Stimulated activated CD4-positive, alpha-beta T cell treated with anti-CD3 and anti-CD28 coated beads, TNF-alpha, amount 100 ng/mL, for 1 hour (primary cell): ENCODE measurements at regions not wholly inside any gene's neighbourhood (a gene's known extent, or its start where the extent isn't known, plus 50 kb on each side); places are given as distances from the start of the nearest gene placed in this dataset.

ENCODE experiments used
- DNase-seq, 3 donors: peaks; one replicate each; pipeline ENCODE4 v3.0.0-alpha.2; 2020; ENCODE audit warnings: low read depth in 3 of 3, low spot score in 1 of 3

DNA sequence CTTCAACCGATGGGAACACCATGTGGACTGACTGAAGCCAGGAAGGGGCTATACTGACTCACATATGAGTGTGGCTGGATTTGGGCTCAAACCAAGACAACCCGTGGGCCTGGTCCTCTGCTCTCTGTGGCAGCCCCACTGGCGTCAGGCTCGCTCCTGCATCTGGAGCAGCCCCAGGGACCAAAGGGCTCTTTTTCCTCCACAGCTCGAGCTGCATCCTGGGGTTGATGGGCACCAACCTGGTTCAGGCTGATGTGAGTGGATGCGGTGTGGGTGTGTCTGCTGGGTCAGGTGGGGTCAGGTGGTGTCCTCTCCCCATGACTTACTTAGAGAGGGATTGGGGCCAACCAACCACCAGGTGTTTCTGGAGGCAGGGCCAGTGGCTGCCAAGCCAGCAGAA, 303.0 kb upstream of the AJAP1 start:
- DNase-seq, result no peak

- DNase-seq, result no peak
Measured at GRCh38 chr1:4353090-4353856, 301.1 kb upstream of the AJAP1 start.

DNA sequence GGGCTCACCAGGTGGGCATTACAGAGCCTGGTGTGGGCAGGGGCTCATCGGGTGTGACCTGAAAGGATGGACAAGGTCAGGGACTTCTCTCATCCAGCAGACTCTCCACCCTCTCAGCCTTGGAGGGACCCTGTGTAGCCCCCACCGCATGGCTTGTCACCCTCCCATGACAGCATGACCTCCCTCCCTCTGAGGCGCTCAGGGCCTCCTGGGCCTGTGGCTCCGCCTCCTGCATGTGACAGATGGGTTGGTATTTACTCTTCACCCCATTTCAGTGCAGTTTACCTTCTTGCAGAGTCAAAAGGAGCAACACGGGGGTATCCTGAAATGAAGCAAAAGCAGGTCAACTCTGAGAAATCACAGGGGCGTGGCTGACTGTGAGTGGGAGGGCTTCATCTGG, 298.6 kb upstream of the AJAP1 start:
- DNase-seq, result no peak

GRCh38 chr1:4362314-4363044, 291.9 kb upstream of the AJAP1 start:
- no peak for DNase-seq

DNA sequence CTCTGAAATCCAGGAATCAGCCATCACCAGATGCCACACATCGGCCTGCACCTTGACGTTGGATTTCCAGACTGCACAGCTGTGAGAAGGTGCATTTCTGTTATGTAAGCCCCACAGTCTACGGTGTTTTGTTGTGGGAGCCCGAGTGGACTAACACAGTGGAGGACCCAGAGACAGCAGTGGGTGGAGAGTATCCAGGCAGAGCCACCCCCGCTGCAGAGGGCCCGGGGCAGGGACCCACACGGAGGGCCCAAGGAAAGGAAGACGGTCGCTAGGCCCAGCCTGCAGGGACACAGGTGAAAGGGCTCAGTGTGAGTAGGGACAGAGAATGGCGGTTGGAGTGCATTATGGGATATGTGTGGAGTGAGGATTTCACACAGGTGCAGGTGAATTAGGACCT, 288.3 kb upstream of the AJAP1 start:
- DNase-seq, result no peak

DNA sequence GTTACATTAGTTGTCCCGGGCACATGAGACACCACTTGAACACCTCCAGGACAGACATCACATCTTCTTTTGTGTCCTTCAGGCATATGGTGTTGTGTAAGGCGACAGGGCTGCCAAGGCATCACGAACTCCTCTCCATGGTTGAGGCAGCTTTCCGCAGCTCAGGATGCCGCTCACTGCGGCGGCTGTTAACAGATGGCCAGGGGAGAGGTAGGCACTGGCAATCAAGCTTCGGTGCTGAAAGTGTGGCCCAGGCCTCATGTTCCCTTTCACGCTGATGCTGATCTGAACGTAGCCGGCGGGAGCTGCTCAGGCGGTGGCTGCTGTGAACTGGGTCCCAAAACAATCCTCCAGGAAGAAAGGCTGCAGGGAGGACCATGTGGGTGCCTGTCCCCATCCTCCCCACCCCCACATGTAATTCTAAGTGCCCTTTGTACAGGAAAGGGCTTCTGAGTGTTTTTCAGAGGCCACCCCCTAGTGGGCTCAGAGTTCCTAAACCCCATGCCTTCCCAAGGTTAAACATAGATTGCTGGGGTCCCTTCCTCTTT, 287.1 kb upstream of the AJAP1 start:
- no peak for DNase-seq

- DNase-seq, result no peak
Measured at GRCh38 chr1:4369335-4369734, 285.1 kb upstream of the AJAP1 start.

- DNase-seq, result no peak
Measured at GRCh38 chr1:4371849-4372248, 282.6 kb upstream of the AJAP1 start.

GRCh38 chr1:4375812-4376211, 278.6 kb upstream of the AJAP1 start:
- DNase-seq, result no peak

GRCh38 chr1:4379451-4380175, 274.8 kb upstream of the AJAP1 start:
- no peak for DNase-seq

- DNase-seq, result no peak
Measured at GRCh38 chr1:4380564-4381168, 273.7 kb upstream of the AJAP1 start.

GRCh38 chr1:4393191-4393590, 261.2 kb upstream of the AJAP1 start:
- no peak for DNase-seq

GRCh38 chr1:4394366-4394765, 260.0 kb upstream of the AJAP1 start:
- no peak for DNase-seq

DNA sequence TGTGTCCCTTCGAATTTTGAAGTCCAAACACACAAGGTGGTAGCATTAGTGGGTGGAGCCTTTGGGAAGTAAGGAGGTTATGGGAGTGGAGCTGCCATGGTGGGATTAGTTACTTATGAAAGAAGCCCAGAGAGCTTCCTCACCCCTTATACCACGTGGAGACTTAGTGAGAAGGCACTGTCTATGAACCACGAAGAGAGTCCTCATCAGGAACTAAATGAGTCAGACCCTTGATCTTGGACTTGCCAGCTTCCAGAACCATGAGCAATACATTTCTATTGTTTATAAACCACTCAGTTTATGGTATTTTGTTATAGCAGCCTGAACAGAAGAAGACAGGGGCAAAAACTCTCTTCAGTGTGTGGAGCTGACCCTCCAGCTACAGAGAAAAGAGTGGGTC, 259.3 kb upstream of the AJAP1 start:
- DNase-seq, result no peak

GRCh38 chr1:4395676-4396075, 258.7 kb upstream of the AJAP1 start:
- no peak for DNase-seq

DNA sequence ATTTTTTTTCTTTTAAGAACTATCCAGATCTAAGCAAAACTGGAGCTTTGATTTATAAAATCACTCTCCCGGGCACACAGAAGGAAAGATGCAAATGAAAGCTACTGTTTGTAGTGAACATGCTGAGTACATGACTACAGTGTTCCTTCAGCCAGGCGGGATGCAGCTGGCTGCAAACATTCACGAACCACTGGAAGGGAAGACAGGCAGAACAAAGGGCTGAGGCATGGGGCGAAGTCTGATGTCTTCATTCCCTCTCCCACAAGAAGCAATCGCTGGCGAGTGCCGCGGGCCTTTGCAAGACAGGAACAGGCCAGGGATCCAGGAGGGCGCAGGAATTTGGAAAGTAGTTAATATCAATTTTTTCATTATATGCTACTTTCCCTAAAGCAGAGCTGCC, 257.9 kb upstream of the AJAP1 start:
- DNase-seq, result no peak

GRCh38 chr1:4397196-4397595, 257.2 kb upstream of the AJAP1 start:
- no peak for DNase-seq

DNA sequence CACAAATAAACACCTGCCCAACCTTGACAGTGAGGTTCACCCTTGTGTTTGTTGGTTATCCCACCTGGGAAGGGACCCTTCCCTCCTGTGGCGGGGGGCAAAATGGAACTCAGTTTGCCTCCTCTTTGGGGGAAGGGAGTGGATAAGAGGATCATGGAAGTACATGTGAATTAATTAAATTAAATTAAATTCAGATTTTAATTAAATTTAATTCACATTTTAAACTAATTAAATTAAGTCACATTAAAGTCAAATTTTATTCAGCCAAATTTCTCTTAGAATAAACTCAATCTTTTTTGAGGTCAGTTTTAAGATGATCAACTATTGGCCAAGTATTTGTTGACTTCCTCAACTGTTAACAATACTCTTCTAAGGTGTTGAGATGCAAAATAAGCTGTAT, 252.4 kb upstream of the AJAP1 start:
- no peak for DNase-seq

DNA sequence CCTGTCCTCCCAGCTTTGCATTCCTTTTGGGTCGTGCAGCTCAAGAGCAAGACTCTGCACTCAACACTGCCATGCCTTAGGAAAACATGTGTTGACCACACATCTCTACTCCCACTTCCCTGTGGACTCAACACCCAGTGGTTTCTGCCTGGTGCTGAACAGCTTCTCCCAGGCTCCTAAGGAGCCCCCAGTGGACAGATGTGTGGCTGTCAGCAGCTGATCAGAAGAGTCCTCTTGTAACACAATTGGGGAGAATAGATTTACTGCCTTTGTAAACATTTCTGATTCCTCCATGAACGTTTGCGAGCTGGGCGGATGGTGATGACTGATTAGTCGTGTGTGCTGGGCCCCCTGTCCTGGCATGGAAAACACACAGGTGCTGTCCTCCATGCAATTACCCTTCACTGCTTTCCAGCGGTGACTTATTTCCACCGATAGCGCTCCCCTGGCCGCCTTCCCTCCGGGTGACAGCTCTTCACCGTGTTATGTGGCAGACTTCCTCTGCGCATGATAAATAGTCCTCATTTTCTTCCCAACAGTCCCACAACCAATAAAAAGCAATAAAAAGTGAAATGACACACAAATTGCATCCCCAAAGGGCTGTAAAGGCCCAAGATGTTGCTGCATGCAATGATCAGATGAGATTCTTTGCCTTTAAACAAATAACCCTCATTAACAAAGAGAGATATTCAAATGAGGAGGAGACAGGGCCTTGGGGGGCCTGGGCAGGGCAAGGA, 249.4 kb upstream of the AJAP1 start:
- DNase-seq, result no peak

GRCh38 chr1:4407851-4408250, 246.6 kb upstream of the AJAP1 start:
- DNase-seq, result no peak

DNA sequence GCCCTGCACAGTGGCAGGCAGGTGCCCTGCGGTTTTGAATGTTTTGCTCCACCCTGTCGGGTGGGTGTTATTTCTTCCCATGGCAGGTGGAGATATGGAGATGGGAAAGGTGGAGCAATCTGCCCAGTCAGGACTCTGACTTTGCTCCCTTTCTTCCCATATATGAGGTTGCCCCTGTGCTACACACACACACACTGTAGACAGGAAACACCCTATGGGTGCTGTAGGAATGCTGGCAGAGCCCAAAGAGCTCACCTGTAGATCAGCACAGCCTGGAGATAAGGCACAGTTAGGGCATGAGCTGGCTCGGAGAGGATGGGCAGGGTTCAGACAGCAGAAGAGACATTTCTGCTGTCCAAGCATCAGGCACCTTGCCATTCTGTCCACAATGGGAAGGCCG, 246.0 kb upstream of the AJAP1 start:
- DNase-seq, result no peak
